Stomach (tissue), 4 donors: ENCODE measurements at regions not wholly inside any gene's neighbourhood (a gene's known extent, or its start where the extent isn't known, plus 50 kb on each side); places are given as distances from the start of the nearest gene placed in this dataset.

ENCODE experiments used
- POLR2AphosphoS5 ChIP-seq, 3 donors: sonication (generic); formaldehyde crosslinking; IDR thresholded peaks; one replicate each; pipeline ENCODE4 v1.6.1; 2016; ENCODE audit warnings: antibody characterized with exemption in 3 of 3
- TF ChIP-seq, protein P1 (sequence below), 7 experiments: fragments of 450-650 bp in 4 of 7; fragments of 200-600 bp in 3 of 7; sonication (generic) in 3 of 7; IDR thresholded peaks; one replicate each; pipeline ENCODE4 v1.5.1; 2016 to 2019; ENCODE audit warnings: antibody characterized with exemption in 7 of 7, control low read depth in 2 of 7, mild to moderate bottlenecking in 1 of 7

GRCh38 chr10:77738496-77739158, 101.0 kb upstream of the KCNMA1 start:
- TF ChIP-seq, protein P1, sequence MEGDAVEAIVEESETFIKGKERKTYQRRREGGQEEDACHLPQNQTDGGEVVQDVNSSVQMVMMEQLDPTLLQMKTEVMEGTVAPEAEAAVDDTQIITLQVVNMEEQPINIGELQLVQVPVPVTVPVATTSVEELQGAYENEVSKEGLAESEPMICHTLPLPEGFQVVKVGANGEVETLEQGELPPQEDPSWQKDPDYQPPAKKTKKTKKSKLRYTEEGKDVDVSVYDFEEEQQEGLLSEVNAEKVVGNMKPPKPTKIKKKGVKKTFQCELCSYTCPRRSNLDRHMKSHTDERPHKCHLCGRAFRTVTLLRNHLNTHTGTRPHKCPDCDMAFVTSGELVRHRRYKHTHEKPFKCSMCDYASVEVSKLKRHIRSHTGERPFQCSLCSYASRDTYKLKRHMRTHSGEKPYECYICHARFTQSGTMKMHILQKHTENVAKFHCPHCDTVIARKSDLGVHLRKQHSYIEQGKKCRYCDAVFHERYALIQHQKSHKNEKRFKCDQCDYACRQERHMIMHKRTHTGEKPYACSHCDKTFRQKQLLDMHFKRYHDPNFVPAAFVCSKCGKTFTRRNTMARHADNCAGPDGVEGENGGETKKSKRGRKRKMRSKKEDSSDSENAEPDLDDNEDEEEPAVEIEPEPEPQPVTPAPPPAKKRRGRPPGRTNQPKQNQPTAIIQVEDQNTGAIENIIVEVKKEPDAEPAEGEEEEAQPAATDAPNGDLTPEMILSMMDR (IDR thresholded peaks at IDR 0.05), result no peak
- no peak for TF ChIP-seq POLR2AphosphoS5 (IDR thresholded peaks at IDR 0.05)
